HG03175 (cell line): ENCODE measurements at regions not wholly inside any gene's neighbourhood (a gene's known extent, or its start where the extent isn't known, plus 50 kb on each side); places are given as distances from the start of the nearest gene placed in this dataset.

Source experiments
- ATAC-seq: cut with Tn5 transposase; IDR thresholded peaks from one replicate; pipeline ENCODE4 v1.9.1; 2021; ENCODE audit warnings: mild to moderate bottlenecking, moderate library complexity; ENCODE audit not compliant: unreplicated experiment

DNA sequence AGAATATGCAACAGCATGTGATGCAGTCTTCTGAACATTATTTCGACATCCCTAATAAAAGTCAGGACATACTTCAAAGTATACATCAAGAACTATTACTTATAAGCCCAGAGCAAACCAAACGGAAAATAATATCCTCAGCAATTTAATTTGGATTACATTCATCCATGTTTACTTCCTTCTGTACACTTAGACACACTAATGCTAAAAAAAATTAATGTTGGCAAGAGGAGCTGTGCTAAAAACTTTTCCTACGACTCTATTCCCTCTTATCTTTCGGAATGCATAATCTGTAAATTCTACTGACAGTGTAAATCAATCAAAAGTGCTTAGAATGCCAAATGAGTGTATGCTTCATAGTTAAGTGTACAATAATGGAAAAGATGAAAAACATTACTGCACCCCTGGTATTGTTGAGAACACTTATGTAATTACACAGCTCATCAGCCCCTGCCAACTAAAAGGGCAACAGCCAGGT, 301.2 kb upstream of the HSF2 start:
- ATAC-seq, result no peak

DNA sequence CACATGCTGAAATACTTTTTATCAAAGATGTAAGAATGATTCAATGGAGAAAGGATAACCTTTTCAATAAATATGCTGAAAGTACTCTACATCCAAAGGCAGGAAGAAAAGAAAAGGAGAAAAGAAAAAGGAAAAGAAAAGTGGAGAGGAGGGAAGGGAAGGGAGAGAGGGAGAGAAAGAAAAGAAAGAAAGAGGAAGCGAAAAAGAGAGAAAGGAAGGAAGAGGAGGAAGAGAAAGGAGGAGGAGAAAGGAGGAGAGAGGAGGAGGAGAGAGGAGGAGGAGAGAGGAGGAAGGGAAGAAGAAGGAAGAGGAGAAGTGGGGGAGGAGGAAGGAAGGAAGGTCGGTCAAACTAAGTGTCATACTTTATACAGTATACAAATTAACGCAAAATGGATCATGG, 297.4 kb upstream of the HSF2 start:
- no peak for ATAC-seq

DNA sequence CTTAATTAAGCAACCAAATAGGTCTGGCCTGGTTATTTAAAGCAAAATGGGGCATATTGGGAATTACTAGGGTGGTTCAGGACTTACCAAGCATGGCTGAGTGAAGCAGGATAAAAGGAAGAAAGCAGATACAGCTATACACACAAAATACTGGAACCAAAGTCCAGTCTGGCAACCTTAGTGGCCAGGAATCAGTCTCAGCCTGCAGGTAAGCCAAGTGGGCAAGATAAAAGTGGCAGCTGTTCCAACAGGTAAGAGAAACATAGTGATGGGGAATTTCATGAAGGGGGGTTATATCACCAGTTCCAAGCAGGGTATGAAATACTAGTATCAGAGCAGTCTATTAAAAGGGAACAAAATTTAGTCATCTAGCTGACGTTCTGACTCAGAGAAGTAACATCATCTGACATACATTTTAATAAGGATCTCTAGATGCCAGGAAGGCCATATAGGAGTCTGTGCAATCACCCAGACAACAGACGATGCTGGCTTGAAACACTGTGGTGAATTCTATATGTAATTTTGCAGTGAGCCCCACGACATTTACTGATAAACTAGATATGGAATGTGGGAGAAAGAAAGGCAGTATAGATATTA, 292.1 kb upstream of the HSF2 start:
- no peak for ATAC-seq

DNA sequence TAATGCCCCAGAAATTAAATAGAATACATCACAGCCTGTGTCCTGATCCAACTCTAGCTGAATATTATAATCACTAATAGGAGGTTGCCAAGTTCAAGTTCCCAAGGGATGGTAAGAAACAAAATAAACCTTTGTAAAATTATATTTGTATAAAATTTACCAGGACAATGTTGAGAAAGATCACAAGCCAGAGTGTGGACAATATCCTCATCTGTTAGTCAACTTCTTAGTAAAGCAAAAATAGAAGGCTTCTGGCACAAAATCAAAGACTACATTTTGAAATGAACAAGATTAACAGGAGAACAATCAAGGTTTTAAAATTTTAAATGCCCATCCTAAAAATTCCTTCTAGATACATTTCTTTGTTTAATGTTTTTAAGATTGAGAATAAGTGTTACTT, 290.4 kb upstream of the HSF2 start:
- ATAC-seq, result no peak

DNA sequence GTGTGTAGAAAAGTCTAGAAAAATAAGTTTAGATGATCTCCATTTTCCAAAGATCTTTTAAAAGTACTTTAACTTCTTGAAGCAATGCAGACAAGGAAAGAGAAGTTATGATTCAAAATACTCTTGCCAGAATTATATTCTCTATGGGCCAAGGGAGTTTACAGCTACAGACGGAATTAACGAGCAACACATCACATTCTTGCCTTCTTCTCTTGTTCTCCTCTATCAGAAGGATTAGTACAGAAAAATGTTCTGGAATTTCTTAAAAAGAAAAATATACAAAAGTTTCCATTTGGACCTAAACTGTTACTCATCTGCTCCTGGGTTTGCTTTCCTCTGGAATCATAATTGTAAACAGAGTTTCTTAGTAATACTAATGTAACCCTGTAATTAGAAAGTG, 284.7 kb upstream of the HSF2 start:
- no peak for ATAC-seq

DNA sequence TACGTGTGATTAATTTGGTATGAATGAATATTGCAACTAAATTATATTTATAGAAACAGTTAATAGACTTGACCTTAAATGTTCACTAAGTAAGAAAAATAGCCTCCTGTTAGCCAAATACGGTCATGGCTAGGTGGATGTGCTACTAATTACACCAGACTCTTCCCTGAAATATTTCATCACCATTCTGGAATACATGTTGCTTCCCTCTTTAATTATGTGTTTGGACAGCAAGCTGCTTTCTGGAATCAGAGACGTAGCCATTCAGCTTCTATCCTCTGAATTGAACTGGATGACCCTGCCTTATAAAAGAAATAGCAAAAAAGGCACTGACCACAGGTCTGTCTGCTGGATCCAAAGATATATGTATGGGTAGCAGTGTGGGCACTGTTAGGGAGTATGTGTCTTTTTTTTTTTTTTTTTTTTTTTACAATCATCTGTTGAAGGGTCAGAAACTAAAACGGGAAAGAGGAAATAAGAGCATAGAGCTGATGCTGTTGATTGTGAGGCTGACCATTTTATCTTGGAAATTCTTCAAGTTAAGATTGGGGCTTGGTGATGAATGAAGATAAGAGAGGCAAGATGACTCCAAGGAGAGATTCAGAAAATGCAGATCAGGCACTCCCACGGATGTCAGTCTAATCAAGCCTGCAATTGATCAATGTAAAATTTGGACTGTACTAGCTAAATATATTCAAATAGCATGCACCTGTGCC, 283.2 kb upstream of the HSF2 start:
- no peak for ATAC-seq

DNA sequence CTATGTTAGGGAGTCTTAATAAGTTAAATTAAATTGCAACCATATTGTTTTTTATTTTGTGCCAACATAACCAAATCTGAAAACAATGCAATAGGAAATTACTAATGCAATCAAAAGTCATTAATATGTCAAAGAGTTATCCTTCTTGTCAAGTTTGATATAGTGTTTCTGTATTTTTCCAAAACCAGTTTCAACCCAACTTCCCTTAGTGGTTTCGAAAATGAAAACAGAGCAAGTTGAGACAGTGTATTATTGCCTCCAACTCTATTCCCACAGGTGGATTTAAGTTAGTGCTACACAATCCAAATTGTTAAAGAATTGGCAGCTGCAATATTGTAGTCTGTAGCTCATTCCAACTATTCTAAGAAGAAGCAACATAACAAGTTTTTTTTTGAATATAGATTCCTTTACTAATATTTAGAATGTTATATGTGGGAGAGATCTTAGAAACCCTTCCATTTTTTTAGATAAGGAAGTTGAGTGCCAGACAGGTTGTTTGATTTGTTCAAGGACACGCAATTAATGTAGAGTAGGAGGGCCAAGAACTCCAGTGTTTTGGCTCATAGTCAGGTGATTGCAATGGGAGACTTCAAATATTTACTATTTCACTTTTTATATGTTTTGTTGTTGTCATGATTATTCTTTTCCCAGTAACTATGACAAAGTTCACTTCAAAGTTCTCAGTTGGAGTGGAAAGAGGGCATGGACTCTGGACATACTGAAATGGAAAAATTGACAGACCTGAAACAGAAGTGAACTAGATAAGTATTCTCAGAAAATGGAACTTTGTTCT, 282.4 kb upstream of the HSF2 start:
- ATAC-seq, result no peak

DNA sequence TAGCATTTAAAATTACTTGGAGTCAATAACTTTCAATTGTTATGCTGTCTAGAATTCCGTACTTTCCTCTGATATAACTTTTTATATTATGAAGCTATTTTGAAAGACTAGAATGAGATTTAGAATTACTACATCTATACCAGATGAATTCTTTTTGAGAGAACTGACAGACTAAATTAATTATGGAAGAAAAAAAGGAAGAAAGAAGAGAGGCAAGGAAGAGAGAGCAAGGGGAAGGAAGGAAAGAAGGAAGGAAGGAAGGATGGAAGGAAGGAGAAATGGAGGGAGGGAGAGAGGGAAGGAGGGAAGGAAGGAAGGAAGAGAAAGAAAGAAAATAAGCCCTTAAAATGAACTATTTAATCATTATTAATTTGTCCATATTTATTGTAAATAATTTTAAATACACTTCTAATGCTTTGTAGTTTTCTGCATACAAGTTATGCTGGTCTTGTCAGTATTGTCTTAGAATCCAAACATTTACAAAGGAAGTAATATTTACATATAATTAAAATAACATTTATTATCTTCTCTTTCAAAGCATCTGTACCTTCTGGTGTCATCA, 280.4 kb upstream of the HSF2 start:
- no peak for ATAC-seq

DNA sequence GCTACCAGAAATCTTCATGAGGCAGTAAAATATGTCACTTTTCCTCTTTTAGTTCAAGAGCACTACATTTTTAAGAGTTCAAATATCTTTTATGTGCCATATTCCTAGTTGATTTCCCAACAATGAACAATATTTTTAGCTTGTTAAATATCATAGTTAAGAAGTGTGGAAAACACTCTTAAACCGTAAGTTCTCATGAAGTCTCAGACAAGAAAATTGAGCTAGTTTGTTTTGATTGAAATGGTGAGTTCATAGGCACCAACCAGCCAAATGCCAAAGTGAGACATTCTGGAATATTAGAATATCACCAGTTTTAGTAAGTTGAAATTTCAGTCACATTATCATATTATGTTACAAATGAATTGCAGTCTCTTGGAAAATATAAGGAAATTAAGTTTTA, 277.2 kb upstream of the HSF2 start:
- no peak for ATAC-seq

DNA sequence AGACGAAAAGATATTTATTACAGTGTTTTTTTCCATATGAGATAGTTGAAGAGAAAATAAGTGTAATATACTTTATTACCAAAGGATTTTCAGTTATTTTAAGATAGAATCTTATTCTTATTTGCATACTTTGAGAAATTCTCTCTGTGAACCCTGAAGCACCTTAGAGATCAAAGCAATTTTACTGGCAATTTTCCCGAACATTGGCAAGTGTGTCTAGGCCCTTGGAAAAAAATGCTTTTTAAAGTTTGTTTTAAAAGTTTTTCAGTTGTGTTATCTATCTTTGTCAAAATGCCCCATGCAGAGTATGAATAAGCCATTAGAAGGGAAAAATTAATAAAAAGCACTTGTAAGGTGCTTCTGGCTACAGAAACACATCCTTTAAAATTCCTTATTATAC, 276.8 kb upstream of the HSF2 start:
- ATAC-seq, result no peak

DNA sequence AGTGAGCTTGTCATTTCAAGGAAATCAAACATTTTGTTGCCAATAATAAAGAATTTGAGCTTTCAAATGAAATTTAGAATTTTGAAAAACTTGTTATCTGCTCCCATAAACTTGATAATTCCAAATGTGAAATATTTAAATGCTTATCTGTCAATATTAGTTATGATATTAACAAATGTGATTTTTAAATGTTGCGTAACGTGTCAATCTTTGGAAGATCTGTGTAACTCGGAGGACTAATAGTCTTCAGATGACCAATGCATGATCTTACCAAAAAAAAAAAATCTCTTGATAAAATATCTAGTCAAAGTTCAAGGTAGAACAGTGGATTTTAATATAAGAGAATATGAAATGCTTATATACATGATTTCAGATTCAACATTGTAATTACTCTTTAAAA, 274.5 kb upstream of the HSF2 start:
- ATAC-seq, result no peak

DNA sequence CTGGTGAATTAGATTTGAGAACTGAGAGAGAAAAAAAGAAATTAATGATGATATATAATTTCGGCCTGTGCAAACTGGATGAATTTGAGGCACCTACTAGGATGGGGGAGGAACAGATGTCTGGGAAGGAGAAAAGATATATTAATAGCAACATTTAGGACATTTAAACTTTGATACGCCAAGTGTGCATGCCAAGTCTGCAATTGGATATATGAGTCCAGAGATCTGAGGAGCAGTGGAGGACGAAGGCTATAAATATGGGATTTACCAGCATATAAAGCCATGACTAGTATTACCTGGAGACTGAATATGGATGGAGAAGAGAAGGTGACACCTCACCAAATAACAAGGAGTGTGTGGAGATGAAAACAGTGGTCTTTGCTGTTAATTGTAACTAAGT, 272.6 kb upstream of the HSF2 start:
- no peak for ATAC-seq

DNA sequence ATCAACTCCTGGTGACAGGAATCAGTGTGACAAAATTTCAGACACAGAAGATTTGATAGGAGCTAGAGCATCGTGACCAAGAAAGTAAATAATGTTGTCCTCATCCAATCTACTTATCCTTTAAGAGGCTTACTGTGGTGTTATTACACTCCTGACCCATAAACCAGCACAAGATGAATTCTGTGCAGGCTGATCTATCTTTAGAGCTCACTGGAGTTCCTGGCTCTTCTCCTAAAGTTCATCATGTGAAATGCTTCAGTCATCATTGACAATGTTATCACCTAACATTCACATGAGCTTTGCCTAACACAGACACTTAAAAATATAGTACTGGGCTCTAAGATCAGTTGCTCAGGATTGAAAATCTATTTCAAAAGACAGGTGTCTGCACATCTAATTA, 271.0 kb upstream of the HSF2 start:
- ATAC-seq, result no peak

DNA sequence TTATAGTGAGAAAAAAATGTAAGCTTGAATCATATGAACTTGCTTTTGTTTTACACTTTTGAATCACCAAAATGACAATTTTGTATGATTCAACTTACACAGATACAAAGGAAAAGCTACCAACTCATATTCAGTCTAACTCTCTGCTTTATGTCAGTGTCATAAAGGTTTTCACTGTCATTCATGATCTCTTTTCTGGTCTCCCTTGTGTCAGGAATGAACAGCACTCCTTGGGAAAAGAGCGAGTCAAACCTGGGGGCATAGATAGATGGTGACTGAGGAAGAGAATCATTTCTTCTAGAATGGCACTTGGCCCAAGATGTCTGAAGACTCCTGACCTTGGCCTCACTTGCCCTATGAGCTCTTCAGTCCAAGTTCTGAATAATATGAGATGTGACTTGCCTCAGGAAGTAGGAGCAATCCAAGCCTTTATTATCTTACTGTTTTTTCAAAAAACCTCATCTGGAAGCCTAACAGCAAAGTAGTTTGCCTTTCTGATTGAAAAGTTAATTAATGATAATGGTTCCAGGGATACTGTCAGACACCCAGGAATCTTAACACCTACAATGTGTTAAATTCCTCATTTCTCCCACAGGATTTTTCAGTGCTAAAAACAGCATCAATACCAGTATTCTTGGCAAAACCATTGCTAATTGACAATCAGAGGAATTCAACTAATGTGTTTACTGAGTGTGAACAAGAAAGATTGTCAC, 270.0 kb upstream of the HSF2 start:
- ATAC-seq, result no peak

DNA sequence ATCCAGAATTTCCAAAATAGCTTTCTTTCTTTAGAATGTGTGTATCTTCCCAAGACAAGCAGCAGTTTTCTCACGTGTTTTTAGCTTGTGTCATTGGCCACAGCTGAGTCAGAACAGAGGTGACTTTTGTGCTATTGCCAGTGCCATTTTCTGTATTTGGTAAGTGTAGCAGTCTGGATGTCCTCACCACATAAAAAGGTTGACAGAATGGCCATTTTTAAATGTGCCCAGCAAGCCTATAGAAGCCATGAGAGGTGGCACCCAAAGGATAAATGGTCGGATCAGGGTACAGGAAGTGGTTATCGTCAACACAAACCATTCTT, 269.5 kb upstream of the HSF2 start:
- ATAC-seq, result no peak

DNA sequence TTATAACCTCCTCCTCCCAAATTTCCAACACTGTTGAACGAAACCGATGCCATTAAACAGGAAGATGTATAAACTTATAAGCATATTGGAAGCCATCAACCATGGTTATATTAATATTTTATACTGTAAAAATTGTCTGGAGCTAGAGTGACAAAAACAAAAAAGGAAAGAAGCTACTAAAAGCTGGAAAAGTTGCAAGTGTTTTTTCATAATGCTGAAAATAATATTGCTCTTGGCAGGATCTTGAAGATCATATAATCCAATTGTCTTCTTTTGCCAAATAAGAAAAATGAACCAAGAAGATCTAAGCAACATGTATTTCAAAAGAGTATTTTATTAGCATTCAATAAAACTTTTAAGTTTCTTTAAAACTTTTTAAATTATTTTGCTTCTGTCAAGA, 268.9 kb upstream of the HSF2 start:
- no peak for ATAC-seq

DNA sequence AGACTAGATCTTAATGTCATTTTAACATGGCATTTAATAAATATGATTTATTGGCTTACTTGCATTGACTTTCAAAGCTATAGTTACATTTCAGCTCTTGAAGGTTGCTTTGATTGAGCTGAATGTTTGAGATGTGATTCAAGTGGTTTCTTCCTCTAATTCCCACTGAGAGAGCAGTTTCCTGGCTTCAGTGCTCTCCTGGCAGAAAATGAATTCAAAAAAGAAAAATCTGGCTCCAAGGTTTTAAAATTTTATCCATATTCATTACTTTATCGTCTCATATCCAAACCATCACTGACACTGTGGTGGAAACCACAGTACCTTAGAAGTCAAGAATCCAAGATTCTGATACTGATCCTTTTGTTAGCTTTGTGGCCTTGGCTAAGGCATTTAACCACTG, 263.1 kb upstream of the HSF2 start:
- ATAC-seq, result no peak

DNA sequence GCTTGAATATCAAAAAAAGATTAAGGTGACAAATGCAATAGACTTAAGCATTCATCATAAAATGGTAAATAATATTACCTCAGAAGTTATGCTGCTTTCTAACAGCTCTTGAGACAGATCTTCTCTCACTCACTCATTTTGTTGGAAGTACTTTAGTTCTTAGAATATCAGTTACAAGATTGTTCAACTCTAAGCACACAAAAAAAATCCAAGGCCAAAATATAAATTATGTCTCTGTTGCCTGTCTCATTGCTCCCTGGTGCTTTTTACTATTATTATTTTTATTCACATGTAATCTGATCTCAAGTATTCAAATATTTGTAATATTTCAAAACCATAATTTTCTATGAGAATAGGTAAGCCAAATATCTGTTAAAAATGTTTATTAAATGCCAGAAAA, 259.4 kb upstream of the HSF2 start:
- no peak for ATAC-seq

DNA sequence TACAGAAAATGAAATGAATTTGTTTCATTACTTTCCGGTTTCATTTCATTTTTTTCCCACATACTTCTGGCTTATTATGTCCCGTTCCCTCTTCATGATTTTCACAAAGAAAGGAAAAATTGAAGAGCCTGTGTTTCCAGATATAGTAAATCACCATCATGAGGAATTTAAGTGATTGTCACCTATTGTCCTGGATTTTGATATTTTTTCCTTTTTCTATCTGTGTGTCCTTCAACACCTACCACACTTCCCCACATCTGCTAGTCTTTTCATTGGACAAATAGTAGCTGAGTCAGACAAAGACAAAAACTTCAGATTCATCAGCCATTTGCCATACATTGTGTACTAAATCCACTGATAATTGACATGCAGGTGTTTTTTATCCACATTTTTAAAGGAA, 258.2 kb upstream of the HSF2 start:
- no peak for ATAC-seq

DNA sequence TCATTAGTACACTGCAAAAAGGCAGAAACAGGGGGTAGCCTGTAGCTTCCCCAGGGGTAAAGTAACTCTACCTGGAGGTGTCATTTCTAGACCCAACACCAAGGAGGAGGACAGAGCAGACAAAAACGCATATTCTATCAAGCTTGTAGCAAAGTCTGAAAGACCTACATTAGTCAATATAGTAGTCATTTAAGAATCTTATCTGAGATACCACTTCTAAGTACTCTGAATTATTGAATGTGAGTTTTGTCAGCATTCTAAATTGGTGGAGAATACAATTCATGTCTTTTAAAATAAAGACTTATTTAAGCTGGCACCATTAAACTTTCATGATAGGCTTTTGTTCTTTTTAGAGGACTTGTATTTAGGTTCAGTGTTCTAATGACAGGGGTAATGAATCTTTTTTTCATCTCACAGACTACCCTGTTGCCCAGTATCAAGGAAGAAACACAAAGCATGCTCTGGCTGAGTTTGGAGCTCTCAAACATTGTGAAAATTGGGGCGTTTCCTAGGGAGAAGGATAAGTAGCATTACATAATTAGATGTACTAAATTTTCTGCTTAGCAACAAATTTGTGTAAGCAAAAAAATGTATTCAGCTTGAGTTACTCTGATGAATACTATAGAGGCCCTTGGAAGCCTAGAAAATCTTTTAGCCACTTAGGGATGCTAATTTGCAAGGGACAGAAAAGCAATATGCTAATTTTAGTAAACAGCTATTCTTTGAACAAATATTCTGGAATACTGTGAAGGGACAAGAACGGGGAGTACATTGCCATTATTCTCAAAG, 255.4 kb upstream of the HSF2 start:
- ATAC-seq, result no peak

DNA sequence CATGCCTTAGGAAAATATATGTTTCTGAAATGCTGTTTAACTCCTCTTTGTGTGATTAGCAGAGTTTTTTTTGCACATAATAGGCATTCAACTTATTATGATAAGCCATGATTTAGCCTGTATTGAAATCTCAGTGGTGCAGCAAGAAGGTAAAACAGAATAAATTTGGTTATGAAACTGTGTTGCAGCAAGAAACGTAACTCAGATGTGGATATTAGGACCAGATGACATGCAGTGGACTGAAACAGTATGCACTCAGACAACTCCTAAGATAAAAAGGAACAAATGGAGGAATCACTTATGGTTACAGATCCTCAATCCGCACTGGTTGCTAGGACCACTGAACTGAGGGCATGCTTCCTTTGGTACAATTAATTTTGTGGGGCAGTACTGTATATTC, 254.2 kb upstream of the HSF2 start:
- ATAC-seq, result no peak
